ENCODE measurements at regions not wholly inside any gene's neighbourhood (a gene's known extent, or its start where the extent isn't known, plus 50 kb on each side); places are given as distances from the start of the nearest gene placed in this dataset.

DNA sequence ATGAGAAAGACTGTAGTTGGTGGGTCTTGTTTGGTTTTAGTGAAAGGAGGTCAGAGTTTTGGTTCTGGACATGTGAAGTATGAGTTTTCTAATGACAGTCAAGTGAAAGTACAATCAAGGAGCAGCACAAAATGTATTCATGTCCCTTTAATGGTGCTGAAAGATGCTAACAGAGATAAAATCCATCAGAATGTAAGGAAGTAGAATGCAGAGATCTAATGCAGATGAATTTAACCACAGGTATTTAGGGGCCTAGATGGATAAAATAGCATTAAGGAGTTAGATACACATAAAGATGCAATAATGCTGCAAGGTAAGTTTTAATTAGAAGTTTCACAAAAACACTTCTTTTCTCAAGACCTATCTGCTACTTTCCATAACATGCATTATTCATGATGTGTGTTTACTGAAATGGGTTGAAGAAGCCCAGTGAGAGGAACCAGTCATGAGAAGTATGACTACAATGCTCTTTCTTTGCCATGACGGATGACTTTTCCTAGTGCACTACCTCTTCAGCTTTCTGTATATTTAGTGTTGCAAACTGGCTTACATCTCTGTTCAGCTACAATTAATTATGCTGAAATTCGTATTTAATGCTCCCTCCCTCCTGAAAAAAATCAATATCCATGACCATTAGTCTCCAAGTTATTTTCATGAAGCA lies 222.9 kb upstream of the HTR2A start:
- H3K9me3 ChIP-seq (replicated peaks in 1 of 3): no peaks in the 10 kb centered on the region
- no peaks in the 10 kb centered on the region for H3K4me1 ChIP-seq (replicated peaks in 1 of 2)
- H3K4me3 ChIP-seq: no peak overlapping the region
- H3K27ac ChIP-seq: no peak overlapping the region
- H3K27me3 ChIP-seq: no peaks in the 10 kb centered on the region
- intact Hi-C loops (cut with DNase I): no loop called here
- WGBS, 4 donors: 67 to 83% (median 69%) methylated on average over 2 of the region's 2 CpGs
- TF ChIP-seq, protein P1, sequence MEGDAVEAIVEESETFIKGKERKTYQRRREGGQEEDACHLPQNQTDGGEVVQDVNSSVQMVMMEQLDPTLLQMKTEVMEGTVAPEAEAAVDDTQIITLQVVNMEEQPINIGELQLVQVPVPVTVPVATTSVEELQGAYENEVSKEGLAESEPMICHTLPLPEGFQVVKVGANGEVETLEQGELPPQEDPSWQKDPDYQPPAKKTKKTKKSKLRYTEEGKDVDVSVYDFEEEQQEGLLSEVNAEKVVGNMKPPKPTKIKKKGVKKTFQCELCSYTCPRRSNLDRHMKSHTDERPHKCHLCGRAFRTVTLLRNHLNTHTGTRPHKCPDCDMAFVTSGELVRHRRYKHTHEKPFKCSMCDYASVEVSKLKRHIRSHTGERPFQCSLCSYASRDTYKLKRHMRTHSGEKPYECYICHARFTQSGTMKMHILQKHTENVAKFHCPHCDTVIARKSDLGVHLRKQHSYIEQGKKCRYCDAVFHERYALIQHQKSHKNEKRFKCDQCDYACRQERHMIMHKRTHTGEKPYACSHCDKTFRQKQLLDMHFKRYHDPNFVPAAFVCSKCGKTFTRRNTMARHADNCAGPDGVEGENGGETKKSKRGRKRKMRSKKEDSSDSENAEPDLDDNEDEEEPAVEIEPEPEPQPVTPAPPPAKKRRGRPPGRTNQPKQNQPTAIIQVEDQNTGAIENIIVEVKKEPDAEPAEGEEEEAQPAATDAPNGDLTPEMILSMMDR (IDR thresholded peaks at IDR 0.05): no peak
- no peak for TF ChIP-seq POLR2A (IDR thresholded peaks at IDR 0.05)
- H3K36me3 ChIP-seq (replicated peaks in 1 of 2): no peaks in the 10 kb centered on the region
- no peak for DNase-seq

DNA sequence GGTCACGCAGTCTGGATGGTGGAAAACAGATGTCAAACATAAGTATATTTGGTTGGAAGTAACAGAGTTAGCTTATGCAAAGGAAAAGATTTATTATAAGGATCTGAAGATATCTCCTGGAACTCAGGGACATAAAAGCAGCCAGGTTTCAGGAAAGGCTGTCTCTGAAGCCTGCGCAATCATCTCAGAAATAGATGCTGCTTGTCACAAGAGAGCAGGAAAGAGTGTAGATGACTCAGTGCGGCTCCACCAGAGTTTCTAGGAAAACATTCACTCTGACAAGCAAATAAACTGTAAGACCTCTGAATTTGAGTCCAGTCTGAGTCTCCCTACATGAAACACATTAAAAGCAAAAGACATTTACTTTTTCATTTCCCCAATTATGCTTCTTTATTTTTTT lies 220.4 kb upstream of the HTR2A start:
- no peaks in the 10 kb centered on the region for H3K27me3 ChIP-seq
- 65 to 69% (median 69%) methylated on average over 3 of the region's 3 CpGs for WGBS, 4 donors

GRCh38 chr13:47114030-47114429 lies 217.2 kb upstream of the HTR2A start:
- DNase-seq: no peak
- no peak overlapping the region for H3K27ac ChIP-seq
- H3K27me3 ChIP-seq: no peaks in the 10 kb centered on the region
- 88 to 100% (median 90%) methylated on average over 1 of the region's 1 CpG for WGBS, 4 donors
- no peak for TF ChIP-seq POLR2A (IDR thresholded peaks at IDR 0.05)
- TF ChIP-seq, protein P1 (IDR thresholded peaks at IDR 0.05): no peak
- intact Hi-C loops (cut with DNase I): no loop called here
- no peaks in the 10 kb centered on the region for H3K9me3 ChIP-seq (replicated peaks in 1 of 3)
- H3K4me1 ChIP-seq (replicated peaks in 1 of 2): no peaks in the 10 kb centered on the region
- no peak overlapping the region for H3K4me3 ChIP-seq
- H3K36me3 ChIP-seq (replicated peaks in 1 of 2): no peaks in the 10 kb centered on the region

More for the DNA sequence above, 220.4 kb upstream of the HTR2A start:
- intact Hi-C loops (cut with DNase I): no loop called here
- Histone ChIP-seq H3K4me1 (replicated peaks in 1 of 2) (no peaks in the 10 kb centered on the region), H3K9me3 (replicated peaks in 1 of 3) (no peaks in the 10 kb centered on the region), H3K27ac (no peak overlapping the region), H3K36me3 (replicated peaks in 1 of 2) (no peaks in the 10 kb centered on the region), H3K4me3 (no peak overlapping the region)
- no peak for DNase-seq
- TF ChIP-seq POLR2A (IDR thresholded peaks at IDR 0.05): no peak
- TF ChIP-seq, protein P1 (IDR thresholded peaks at IDR 0.05): no peak

- intact Hi-C loops (cut with DNase I): no loop called here
- Histone ChIP-seq H3K4me3 (no peak overlapping the region), H3K36me3 (replicated peaks in 1 of 2) (no peaks in the 10 kb centered on the region), H3K4me1 (replicated peaks in 1 of 2) (no peaks in the 10 kb centered on the region), H3K27me3 (no peaks in the 10 kb centered on the region), H3K27ac (no peak overlapping the region), H3K9me3 (replicated peaks in 1 of 3) (no peaks in the 10 kb centered on the region)
- 65 to 82% (median 75%) methylated on average over 1 of the region's 1 CpG for WGBS, 4 donors
- no peak for DNase-seq
- TF ChIP-seq, protein P1 (IDR thresholded peaks at IDR 0.05): no peak
- TF ChIP-seq POLR2A (IDR thresholded peaks at IDR 0.05): no peak
Observed at GRCh38 chr13:47112903-47113299, 216.0 kb upstream of the HTR2A start.

Data from adrenal gland (tissue), 9 donors.